Right hindlimb (tissue), 1 donor: ENCODE measurements at regions not wholly inside any gene's neighbourhood (a gene's known extent, or its start where the extent isn't known, plus 50 kb on each side); places are given as distances from the start of the nearest gene placed in this dataset.

Experiments
- DNase-seq: peaks from one replicate; pipeline ENCODE4 v3.0.0-alpha.2; 2018

DNA sequence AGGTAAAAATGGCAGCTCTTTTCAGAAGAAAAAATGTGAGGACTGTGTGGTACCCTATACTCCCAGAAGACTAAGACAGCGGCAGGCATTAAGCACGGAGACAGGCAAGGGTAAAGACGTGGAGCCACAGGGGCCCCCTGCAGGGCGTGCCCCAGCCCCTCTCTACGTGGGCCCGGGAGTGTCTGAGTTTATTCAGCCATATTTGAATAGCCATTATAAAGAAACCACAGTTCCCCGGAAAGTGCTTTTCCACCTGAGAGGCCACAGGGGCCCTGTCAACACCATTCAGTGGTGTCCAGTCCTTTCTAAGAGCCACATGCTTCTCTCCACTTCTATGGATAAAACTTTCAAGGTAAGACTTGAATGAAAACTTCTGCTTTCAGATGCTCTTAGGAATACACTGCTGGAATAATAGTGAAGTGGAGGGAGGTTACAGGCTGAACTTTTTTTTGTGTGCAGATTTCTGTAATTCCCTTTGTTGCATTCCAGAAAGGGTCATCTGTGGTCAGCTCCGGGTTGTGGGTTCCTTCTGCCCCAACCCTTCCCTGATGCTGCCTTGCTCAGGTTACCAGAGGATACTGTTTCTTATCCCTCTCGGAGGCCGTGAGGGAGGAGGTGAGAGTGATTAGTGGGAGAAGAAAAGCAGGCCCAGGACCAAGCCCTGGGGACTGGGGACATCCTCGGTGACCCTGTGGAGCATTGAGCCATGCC is 58.4 kb downstream of the SLC25A47 start:
- no peak for DNase-seq

DNA sequence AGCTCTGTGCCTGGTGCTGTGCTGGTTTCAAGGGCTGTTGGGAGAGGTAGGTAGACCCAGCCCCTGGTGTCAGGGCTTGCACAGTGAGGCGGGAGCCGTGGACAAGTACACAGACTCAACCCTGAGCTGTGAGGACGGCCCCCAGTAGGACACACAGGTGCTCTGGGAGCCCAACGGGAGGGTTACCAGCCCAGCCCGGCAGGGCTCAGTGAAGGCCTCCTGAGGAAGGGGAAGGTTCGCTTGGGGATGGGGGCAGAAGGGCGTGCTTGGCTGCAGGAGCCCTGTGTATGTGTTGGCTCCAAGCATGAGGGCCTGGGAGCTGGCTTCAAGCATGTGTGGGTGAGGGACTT is 58.9 kb downstream of the SLC25A47 start:
- DNase-seq: no peak

DNA sequence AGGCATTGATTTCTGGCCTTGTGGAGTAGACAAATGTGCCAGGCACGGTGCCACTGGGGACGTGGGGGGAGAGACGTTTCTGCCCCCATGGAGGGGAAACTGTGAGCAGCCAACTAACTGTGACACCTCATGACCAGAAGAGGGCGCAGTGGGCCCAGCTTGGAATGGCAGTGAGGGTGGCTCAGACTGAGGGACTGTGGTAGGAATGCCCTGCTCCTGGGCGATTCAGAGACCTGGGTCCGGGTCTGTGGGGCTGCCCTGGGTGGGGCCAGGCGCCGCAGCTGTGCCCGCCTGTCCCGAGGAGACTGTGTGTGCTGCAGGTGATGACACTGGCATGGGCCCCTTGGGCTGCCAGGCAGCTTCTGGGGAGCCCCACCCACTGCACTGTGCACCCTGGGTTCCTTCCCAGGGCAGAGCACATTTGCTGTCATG is 60.6 kb downstream of the SLC25A47 start:
- no peak for DNase-seq

DNA sequence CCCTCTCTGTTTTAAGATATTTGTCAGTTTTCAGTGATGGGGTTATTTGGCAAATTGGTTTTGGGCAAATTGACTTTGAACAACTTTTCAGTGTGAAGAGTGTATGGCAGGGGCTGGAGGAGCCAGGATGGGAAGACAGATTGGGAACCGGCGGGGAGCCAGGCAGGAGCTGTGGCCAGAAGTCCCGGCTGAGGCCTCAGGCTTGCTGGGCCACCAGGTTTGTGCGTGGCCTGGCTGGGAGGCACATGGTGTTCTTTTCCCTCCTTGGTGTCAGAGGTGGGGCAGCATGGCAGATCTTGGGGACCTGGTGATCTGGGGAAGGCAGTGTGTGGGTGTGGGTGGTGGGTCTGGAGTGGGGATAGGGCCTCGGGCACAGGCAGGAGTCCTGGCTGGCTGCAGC is 61.1 kb downstream of the SLC25A47 start:
- no peak for DNase-seq

DNA sequence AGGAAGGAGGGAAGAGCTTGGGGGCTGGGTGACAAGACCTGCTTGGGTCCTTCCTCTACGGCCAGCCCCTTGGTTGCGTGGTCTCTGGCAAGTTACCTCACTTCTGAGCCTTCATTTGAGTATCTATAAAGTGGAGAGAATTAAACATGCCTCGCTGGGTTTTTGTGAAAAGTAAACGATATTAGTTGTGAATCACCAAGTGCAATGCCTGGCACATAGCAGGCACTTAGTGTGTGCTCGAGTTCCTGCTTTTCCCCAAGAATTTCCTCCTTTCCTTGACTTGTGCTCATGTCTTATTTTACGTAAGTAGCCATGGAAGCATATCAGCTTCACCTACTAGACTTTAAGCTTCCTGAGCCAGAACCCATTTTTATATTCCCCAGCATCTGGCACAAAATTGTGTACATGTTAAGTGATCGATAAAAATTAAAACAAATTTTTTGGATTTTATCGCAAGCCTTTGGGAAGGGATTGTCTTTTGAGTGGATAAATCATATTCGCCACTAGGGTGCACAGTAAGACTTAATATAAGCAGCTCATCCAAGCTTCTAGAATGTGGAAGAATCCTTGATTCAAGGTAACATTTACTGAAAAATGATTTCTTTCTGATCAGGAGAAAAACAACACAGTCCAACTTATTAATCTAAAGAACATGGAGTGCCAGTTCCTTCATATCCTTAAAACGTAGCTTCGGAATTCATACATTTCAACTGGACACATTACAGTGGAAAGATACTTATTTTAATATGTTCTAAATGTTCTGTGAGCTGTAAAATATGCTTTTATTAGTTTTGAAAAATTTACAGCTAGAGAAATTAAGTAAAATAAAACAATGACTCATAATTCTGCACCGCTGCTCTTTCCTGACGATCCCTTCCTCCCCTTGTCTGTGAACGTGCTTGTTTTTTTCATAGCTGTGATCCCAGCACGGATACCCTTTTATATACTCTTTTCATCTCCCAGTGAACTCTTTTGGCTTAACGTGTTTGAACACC is 62.0 kb downstream of the SLC25A47 start:
- DNase-seq: no peak

DNA sequence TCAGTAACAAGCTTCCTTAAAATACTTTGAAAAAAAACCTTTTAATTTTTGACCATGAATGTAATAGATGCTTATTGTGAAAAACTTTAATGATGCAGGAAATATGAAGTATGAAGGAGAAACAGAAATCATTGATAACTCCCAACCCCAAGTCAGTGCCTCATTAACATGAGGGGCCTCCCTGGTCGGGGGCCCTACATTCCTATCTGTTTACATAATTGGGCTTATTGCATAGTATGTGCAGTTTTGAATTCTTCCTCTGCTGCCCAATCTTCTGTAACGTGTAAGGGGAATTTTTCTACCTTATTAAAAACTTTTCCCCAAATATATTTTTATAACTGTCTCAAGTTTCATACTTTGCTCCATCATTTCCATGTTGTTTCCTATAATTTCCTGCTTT is 63.0 kb downstream of the SLC25A47 start:
- no peak for DNase-seq

DNA sequence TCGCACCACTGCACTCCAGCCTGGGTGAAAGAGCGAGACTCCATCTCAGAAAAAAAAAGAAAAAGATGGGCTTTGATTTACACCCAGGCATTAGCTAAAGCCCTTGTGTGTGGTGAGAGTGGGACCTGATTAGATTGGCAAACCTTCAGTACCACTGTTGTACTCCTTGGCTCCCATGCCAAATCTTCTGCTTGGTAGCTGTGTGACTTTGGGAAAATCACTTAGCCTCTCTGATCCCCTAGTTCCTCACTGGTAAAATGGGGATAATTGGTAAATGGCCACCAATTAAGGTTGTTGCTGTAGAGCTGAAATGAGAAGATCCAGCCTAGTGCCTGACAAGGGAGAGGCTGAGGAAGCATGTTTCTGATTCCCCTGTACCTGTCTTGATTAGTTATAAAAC is 63.7 kb downstream of the SLC25A47 start:
- DNase-seq: no peak

DNA sequence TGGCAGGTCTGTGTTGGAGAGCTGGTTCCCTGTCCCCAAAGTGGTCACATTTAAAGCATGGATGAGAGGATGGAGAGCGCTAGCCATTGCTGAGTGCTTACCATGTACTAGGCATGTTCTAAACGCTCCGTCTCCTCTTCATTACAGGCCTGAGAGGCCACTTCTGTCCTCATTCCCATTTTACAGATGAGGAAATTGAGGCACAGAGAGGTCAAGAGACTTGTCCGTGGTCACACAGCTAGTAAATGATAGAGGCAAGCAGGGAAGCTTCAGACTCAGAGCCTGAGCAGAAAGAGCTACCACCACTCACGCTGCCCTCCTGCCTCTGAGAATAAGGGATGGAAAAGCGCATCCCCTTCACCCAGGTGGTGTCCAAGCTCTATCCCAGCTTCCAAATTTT is 64.3 kb downstream of the SLC25A47 start:
- DNase-seq: no peak

DNA sequence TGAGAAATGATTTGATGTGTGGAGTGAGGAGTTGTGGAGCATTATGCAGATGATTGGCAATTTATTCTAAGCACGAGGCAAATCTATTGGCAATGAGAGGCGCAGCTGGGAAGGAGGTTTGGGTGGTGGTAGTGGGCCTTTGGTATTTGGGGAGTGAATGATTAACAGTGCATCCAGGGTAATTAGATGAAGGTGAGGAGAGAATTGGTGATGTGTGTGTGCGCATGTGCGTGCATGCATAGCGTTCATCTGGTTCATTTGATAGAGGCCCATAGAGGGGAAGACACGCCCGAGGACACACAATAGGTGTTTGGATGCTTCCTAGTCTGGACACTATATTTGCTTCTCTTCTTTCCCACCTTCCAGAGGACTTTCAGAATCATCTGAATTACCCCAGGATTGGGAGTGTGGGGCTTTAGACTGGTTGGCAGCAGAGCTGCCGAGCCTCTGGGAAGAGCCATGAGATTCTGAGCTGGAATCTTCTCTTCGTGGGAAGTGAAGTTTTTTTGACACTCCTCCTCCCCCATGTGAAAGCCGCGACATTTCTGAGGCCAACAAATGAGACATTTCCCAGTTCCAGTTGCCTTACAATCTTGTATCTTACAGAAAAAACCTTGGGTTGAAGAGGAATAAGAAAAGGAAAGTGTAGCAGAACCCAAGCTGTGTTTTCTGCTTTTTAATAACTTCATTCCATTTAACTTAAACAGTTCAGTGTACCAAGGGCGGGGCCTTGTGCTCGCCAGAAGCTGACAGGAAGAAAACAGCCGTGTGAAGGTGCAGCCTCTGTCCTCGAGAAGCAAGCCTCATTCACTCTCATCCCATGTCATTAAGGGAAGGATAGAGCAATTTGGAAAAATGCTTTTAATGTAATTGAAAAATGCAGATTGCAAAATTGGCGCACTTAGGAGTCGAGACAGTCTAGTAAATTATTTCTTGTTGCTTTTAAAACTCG is 65.2 kb downstream of the SLC25A47 start:
- no peak for DNase-seq

DNA sequence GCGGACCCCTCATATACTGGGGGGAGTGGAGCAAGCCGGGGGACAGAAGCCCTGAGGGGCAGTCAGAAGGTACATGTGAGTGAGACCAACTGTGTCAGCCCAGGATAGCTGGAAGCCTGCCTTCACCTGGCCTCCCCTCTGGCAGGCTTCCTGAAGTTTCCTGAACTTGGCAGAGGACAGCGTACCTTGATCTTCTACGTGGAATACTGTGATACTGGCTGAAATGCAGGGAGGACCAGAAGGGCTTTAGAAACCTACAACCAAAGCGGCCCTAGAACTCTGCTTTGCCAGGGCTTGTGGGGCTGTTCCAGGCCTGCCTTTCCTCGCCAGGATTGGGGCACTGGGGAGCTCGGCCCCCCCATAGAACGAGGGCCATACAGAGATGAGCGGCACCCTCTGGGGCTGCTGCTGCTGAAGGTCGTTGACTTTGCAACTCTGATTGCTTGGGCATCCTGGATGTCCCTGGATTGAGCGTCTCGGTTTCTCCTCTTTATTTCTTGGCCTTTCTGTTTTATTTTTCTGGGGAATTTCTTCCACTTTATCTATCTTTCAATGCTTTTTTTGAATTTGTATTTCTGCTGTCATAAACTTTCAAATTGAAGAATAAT is 66.5 kb downstream of the SLC25A47 start:
- DNase-seq: no peak

DNA sequence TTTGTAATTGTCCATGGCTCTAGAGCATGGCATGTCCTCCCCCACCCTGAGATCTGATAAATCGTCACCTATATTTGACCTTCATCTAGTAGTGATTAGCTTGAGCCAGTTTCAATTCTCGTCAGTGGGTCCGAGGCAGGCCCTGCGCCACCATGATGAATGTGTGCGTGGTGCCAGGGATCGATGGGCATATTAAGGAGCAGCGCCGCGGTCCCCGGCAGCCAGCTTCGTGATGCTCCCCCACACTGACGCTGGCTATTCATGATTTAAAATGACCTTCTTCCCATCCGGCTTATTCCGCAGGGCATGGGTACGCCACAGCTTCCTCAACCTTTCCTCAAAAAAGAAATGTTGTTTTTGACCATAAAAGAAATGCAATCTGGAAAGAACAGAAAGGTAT is 68.0 kb downstream of the SLC25A47 start:
- no peak for DNase-seq

DNA sequence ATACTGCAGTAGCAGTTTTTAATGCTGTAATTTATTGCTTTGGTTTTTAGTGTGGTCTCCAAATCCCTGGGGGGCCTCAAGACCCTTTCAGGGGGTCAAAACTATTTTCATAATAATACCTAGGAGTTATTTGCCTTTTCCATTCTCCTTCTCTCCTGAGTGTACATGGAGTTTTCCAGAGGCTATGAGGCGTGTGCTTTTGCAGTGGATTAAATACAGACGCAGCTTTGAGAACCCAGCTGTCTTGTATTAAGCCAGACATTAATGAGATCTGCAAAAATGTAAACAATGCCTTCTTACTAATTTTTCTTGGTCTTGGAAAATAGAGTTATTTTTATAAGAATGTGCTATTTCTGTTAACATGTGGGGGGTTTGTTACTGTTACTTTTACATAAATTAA is 68.6 kb downstream of the SLC25A47 start:
- DNase-seq: no peak

DNA sequence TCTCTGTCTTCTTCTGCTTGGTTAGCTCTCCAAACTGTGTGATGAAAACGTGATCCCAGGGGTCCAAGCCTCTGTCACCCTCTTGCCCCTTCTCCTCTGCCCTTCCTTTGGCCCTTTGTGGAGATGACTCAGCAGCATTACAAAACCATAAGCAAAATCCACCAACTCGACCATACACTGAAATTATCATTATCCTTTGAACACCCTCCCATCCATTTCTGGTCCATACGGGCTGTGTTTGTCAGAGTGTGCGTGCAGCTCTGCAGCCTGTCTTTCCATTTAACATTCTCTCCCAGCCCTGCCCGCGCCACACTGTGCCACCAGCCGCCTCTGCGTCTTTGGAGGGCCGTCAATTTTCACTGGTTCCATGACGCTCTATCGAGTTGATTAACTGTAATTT is 69.2 kb downstream of the SLC25A47 start:
- DNase-seq: no peak

DNA sequence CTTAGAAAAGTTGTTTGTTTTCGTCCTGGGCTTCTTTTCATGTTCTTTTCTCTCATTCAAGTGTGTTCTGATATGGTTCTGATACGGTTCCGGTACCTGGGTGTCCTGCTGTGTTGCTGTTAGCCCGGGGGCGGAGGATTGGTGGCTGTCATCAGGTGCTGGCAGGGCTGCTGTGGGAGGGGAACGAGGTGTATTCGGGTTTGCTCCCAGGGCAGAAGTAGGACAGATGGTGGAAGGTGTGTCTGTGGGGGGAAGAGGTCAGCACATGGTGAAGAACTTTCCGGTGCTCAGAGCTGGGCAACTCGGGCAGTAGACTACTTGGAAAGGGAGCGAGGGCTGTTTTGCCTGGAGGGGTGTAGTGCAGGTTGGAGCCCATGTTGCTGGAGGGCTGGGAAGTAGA is 70.2 kb downstream of the SLC25A47 start:
- no peak for DNase-seq

DNA sequence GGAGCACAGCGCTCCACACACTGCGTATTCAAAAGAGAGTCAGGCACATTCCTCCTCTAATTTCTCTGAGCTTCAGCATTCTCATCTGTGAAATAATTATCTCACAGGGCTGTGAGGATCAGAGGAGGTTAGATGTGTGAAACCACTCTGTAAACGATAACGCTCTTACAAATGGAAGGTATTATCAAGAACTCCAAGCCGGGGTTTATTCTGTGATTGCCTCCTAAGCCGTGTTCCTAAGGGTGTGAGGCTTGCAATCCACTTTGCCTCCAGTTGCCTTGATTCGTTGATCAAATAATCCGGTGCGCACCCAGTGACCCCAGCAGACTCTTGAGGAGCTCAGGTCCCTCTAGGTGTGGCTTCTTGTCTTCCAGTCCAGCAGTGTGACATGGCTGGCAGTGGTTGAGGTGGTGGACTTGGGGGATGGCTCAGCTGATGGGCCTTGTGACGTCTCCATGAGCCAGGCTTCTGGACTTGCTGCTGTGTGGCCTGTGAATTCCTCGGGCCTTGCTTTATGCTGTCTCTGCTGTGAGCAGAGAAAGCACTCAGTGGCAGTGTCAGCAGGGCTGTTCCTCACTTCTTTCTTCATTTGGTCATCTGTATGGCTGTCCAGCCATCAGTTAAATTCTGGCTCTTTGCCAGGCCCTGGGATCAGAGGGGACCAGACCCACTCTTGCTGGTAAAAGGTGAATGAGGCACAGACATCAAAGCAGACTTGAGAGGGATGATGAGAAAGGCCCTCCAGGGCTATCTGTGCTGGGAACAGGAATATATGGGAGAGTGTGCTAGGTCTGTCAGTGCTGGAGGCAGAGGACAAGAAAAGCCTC is 71.0 kb downstream of the SLC25A47 start:
- DNase-seq: no peak

DNA sequence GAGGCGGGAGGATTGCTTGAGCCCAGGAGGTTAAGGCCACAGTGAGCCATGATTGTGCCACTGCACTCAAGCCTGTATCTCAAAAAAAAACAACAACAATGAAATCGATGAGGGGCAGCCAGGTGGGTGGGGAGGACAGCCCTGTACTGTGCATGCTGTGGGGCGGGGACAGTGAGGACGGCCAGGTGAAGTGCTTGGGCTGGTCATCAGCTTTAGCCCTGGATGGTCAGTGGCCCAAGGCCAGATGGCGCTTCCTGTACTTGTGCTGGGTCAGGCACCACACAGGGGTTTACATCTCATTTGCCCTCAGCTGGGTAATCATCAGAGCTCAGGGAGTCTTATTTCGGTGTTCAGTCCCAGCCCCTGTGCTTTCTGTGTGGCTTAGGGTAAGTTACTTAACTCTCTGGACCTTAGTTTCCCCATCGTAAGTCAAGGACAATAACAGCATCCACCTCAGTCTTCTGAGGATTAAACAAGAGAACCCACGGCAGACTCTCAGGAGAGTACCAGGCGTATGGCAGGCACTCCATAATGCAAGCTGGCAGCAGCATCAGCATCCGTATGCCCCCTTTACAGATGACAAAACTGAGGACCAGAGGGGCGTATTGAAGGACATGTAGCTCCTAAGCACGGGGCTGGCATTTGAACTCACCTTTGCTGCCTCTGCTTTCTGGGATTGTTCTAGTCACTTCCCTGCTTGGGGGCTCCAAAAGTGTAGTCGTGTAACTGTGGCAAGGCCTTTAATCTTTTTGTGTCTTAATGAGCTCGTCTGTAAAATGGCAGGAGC is 71.9 kb downstream of the SLC25A47 start:
- no peak for DNase-seq

DNA sequence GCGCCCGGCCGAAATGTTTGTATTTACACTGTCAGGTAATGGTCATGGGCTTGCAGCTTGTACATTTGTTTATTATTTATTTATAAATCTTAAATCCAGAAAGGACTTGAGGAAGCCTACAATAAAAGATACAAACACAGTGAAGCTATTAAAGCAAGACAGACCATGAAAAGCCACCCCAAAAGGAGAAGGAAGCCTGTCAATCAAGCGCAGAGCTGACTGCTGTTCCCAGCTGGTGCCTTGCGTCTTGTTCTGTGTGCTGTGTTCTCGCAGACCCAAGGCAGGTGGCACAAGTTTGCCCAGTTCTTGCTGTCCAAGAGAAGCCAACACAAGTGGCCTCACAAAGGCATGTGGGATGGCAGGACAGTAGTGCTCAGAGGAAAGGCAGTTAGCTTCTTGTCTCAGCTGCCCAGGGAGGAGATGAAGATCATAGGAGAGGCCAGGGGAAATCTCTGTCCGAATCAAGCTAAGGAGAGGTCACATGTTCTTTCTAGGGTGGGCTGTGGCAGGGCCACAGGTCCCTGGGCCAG is 73.2 kb downstream of the SLC25A47 start:
- no peak for DNase-seq

DNA sequence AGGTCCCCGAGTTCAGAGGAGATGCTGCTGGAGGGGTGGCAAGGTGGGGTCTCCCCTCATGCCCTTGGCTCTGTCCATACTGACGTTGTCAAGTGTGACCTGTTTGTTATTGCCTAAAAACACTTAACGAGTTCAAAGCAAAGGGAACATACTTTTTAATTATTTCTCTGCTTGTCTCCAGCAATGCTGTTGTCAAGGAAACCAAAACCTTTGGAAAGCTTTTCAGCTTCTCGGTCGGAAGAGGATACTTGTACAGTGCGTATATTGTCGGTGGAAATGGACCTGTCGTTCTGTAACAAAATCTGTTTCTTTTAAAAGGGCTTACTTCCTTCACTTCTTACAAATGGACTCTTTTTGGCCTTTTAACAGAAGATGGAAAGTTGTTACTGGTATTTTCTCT is 73.9 kb downstream of the SLC25A47 start:
- DNase-seq: no peak

DNA sequence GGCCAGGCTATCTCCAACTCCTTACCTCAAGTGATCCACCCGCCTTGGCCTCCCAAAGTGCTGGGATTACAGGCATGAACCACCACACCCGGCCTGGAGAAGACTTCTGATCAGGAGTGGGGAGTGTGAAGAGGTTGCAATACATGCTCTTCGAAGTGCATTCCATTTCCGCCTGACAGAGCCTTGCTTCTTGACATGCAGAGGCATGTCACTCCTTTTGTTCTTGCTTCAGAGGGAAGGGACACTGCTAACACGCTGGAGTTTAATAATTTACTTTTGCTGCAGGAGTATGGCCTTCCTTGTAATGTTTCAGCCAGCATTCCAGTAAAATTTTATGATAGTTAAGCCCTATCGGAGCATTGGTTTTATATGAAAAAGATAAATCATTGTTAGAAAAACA is 74.9 kb downstream of the SLC25A47 start:
- DNase-seq: no peak

DNA sequence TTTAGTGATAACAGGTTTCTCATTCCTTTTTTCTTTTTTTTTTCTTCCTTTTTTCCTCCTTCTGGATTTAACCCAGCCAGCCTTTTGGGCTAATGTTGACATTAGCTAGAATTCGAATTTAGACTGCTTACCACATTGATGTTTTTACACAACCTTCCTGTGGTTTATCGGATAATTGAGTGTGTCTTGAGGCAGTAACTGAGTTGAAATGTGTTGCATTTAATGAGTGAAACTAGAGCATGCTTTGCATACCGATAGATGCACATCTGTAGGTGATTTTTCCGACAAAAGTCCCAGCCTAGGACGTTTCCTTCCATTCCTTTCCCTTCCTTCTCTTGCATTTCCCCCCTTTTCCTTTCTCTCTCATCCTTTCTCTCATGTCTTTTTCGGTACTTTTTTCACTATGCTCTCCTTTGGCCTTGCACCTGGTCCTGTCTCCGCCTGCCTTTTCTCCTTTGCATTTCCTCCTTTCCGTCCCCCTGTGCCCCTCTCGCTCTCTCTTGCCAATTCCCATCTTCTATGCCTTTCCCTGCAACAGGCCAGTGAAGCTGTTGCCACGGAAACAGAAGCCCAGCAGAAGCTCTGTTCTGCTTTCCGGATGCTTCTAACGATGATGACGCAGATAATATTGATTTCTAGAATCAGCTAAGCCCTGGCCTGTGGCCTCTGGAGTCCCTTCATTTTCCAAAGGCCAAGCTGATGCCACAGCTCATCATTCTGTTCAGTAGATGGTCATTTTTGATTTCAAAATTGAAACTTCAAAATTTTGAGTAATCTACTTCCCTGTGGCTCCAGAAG is 76.1 kb downstream of the SLC25A47 start:
- DNase-seq: no peak
